SK-N-SH (cell line): ENCODE measurements at regions not wholly inside any gene's neighbourhood (a gene's known extent, or its start where the extent isn't known, plus 50 kb on each side); places are given as distances from the start of the nearest gene placed in this dataset.

Experiments used
- CTCF ChIA-PET: fragments of 300-600, 350-600 bp; formaldehyde crosslinking; extraction: SDS; loops from one replicate; lab custom pipeline; 2021; lab: Yijun Ruan, JAX
- POLR2A ChIA-PET: fragments of 350-600 bp; sonication (Branson Sonifier 250); formaldehyde crosslinking; extraction: SDS; loops from one replicate; lab custom pipeline; 2020; ENCODE audit warnings: antibody characterized with exemption, inconsistent platforms; lab: Yijun Ruan, JAX
- DNase-seq: peaks from one replicate; pipeline ENCODE4 v3.0.0; 2012
- H2AFZ ChIP-seq: fragments of 200-600 bp; sonication (generic); 2 replicates; pipeline ENCODE4 v1.8.1; 2016; ENCODE audit warnings: antibody characterized with exemption, mild to moderate bottlenecking, low read depth
- H3F3A ChIP-seq: fragments of 200-600 bp; sonication (generic); replicated peaks from 2 replicates; pipeline ENCODE3; 2016; ENCODE audit warnings: antibody characterized with exemption, mild to moderate bottlenecking; ENCODE audit not compliant: insufficient read depth
- H3K27ac ChIP-seq, 2 experiments: fragments of 200-500 bp in 1 of 2; fragments of 200-600 bp in 1 of 2; sonication (Bioruptor generic) in 1 of 2; sonication (generic), shearing (Covaris generic) in 1 of 2; 2 replicates each; pipeline versions ENCODE4 v1.5.1 to v1.6.1; 2014 to 2016; ENCODE audit warnings: low read depth in 2 of 2, inconsistent platforms in 1 of 2, low read length in 1 of 2, mild to moderate bottlenecking in 1 of 2, mixed read lengths in 1 of 2
- H3K27me3 ChIP-seq: fragments of 200-600 bp; sonication (generic), shearing (Covaris generic); 2 replicates; pipeline ENCODE4 v1.6.1; 2016; ENCODE audit warnings: mixed run types; ENCODE audit not compliant: insufficient read depth
- H3K36me3 ChIP-seq, 2 experiments: fragments of 200-500 bp in 1 of 2; fragments of 200-600 bp in 1 of 2; sonication (Bioruptor generic) in 1 of 2; sonication (generic) in 1 of 2; replicated peaks in 1 of 2; 2 replicates each; pipeline versions ENCODE3 to v1.5.1; 2014 to 2016; ENCODE audit warnings: low read length in 1 of 2, mild to moderate bottlenecking in 1 of 2; ENCODE audit not compliant: insufficient read depth in 2 of 2, control insufficient read depth in 1 of 2
- H3K4me1 ChIP-seq, 2 experiments: fragments of 200-500 bp in 1 of 2; fragments of 200-600 bp in 1 of 2; sonication (Bioruptor generic) in 1 of 2; sonication (generic), shearing (Covaris generic) in 1 of 2; 2 replicates each; pipeline versions ENCODE4 v1.5.1 to v1.6.1; 2014 to 2016; ENCODE audit warnings: low read depth in 1 of 2, low read length in 1 of 2, mixed run types in 1 of 2; ENCODE audit not compliant: insufficient read depth in 2 of 2, control insufficient read depth in 1 of 2
- H3K4me2 ChIP-seq: fragments of 200-600 bp; sonication (generic), shearing (Covaris generic); 2 replicates; pipeline ENCODE4 v1.6.1; 2017; ENCODE audit warnings: mixed run types
- H3K4me3 ChIP-seq, 2 experiments: fragments of 200-500 bp in 1 of 2; fragments of 200-600 bp in 1 of 2; sonication (Bioruptor generic) in 1 of 2; sonication (generic), shearing (Covaris generic) in 1 of 2; 2 replicates each; pipeline versions ENCODE4 v1.5.1 to v1.8.1; 2014 to 2016; ENCODE audit warnings: low read depth in 2 of 2, inconsistent platforms in 1 of 2, low read length in 1 of 2, mild to moderate bottlenecking in 1 of 2, mixed read lengths in 1 of 2, moderate library complexity in 1 of 2
- H3K79me2 ChIP-seq: fragments of 200-600 bp; sonication (generic); 2 replicates; pipeline ENCODE4 v1.8.1; 2017; ENCODE audit warnings: mild to moderate bottlenecking; ENCODE audit not compliant: insufficient read depth
- H3K9ac ChIP-seq: fragments of 200-600 bp; sonication (generic); 2 replicates; pipeline ENCODE4 v1.6.1; 2017; ENCODE audit warnings: mixed run types
- H3K9me2 ChIP-seq: fragments of 200-600 bp; sonication (generic); 2 replicates; pipeline ENCODE4 v1.6.1; 2017; ENCODE audit warnings: mixed run types
- H3K9me3 ChIP-seq: fragments of 200-600 bp; sonication (generic); 2 replicates; pipeline ENCODE4 v1.6.1; 2017; ENCODE audit warnings: mixed run types, mild to moderate bottlenecking, moderate library complexity
- H4K20me1 ChIP-seq: fragments of 200-600 bp; sonication (generic); 2 replicates; pipeline ENCODE4 v1.6.1; 2017; ENCODE audit warnings: mild to moderate bottlenecking, mixed run types; ENCODE audit not compliant: insufficient read depth
- CHD2 ChIP-seq: fragments of 150-350 bp; IDR thresholded peaks from 2 replicates; pipeline ENCODE4 v1.6.1; 2018; ENCODE audit warnings: low read length; ENCODE audit not compliant: partially characterized antibody
- EZH2phosphoT487 ChIP-seq: fragments of 200-600 bp; sonication (generic); IDR thresholded peaks from 2 replicates; pipeline ENCODE4 v1.6.1; 2017; ENCODE audit warnings: low read depth, mixed run types, mild to moderate bottlenecking, antibody characterized with exemption, moderate library complexity, borderline replicate concordance
- FOSL2 ChIP-seq: IDR thresholded peaks from 2 replicates; pipeline ENCODE4 v1.4.0; 2012; ENCODE audit warnings: low read depth, mild to moderate bottlenecking, moderate library complexity, borderline replicate concordance
- FOXJ3 ChIP-seq: sonication (generic); formaldehyde crosslinking; IDR thresholded peaks from 2 replicates; pipeline ENCODE4 v1.5.1; 2020; ENCODE audit warnings: mild to moderate bottlenecking, missing genetic modification reagents
- FOXM1 ChIP-seq: IDR thresholded peaks from 2 replicates; pipeline ENCODE4 v1.4.0; 2012; ENCODE audit warnings: low read depth, mild to moderate bottlenecking
- GATA2 ChIP-seq: sonication (generic); formaldehyde crosslinking; IDR thresholded peaks from 2 replicates; pipeline ENCODE4 v1.5.0; 2020; ENCODE audit warnings: mild to moderate bottlenecking, missing genetic modification reagents
- MEF2A ChIP-seq: IDR thresholded peaks from 2 replicates; pipeline ENCODE4 v1.4.0; 2012; ENCODE audit warnings: low read depth, borderline replicate concordance
- MXI1 ChIP-seq: IDR thresholded peaks from 2 replicates; pipeline ENCODE4 v1.6.1; 2012; ENCODE audit warnings: mild to moderate bottlenecking, low read depth, low read length, improper control_type of control experiment
- NFIC ChIP-seq: IDR thresholded peaks from 2 replicates; pipeline ENCODE4 v1.4.0; 2012; ENCODE audit warnings: borderline replicate concordance
- NRF1 ChIP-seq: IDR thresholded peaks from 2 replicates; pipeline ENCODE4 v1.6.1; 2012; ENCODE audit warnings: low read depth, mild to moderate bottlenecking, low read length
- TAF1 ChIP-seq: IDR thresholded peaks from 2 replicates; pipeline ENCODE4 v1.6.1; 2012; ENCODE audit warnings: low read depth, mild to moderate bottlenecking, low read length, moderate library complexity, borderline replicate concordance
- TEAD4 ChIP-seq: IDR thresholded peaks from 2 replicates; pipeline ENCODE4 v1.4.0; 2012; ENCODE audit warnings: mild to moderate bottlenecking, borderline replicate concordance; ENCODE audit not compliant: insufficient read depth
- YY1 ChIP-seq: IDR thresholded peaks from 2 replicates; pipeline ENCODE4 v1.4.0; 2012; ENCODE audit warnings: low read depth, mild to moderate bottlenecking
- WGBS: methylation state at CpG from one replicate; pipeline ENCODE4 v1.1.6; 2017; ENCODE audit warnings: low lambda C conversion rate; 5-methylcytosine and 5-hydroxymethylcytosine counted together
- TF ChIP-seq, protein P1 (sequence below): fragments of 150-350 bp; IDR thresholded peaks from 2 replicates; pipeline ENCODE4 v1.6.1; 2016; ENCODE audit warnings: mild to moderate bottlenecking, low read depth, low read length
- TF ChIP-seq, protein P2 (sequence below): fragments of 200-600 bp; sonication (generic); IDR thresholded peaks from 2 replicates; pipeline ENCODE4 v1.6.1; 2017; ENCODE audit warnings: antibody characterized with exemption, mild to moderate bottlenecking, moderate library complexity
- TF ChIP-seq, protein P3 (sequence below): IDR thresholded peaks from 2 replicates; pipeline ENCODE4; 2012
- TF ChIP-seq, protein P4 (sequence below): IDR thresholded peaks from 2 replicates; pipeline ENCODE4 v1.4.0; 2012; ENCODE audit warnings: low read depth
- TF ChIP-seq, protein P5 (sequence below): IDR thresholded peaks from 2 replicates; pipeline ENCODE4 v1.6.1; 2012; ENCODE audit warnings: mild to moderate bottlenecking, low read depth, low read length, moderate library complexity

DNA sequence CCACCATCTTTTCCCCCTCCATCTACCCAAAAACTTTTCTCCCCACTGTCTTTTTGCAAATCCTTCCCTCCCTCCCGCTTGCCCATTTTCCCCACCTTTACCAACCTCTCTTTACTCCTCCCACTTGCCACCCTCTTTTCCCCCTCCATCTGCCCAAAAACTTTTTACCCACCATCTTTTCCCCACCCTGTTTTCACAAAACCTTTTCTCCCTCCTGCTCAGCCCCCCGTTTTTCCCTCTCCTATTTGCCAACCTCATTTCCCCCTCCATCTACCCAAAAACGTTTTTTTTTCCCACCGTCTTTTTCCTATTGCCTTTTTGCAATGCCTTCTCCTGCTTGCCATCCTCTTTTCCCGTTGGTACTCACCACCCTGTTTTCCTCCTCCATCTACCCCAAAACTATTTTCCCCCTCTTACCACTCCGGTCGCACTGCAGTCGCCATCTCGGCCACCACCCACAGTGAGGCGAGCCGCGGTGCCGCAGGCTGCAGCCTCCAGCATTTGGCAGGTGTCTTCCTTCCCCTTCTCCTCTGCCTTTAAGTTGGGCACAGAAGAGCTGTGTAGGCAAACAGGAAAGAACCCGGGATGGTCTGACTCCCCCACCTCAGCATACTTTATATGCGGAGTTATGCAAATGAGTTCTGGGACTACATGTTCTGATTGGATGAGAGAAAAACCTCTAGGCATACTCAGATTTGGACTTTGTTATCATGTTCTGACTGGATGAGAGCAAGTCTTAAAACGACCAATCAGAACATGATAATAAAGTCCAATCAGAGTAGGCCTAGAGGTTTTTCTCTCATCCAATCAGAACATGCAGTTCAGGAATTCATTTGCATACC lies 121.2 kb upstream of the VPREB1 start:
- H4K20me1 ChIP-seq = no peaks in the 10 kb centered on the region
- WGBS = 32% methylated on average over 16 of the region's 16 CpGs
- no peak overlapping the region for H2AFZ ChIP-seq
- no peaks in the 10 kb centered on the region for H3K4me1 ChIP-seq
- no peaks in the 10 kb centered on the region for H3F3A ChIP-seq
- no peak overlapping the region for H3K27ac ChIP-seq
- no peaks in the 10 kb centered on the region for H3K36me3 ChIP-seq
- ChIA-PET POLR2A (no interaction called here), CTCF (interaction anchor here (1.8 kb wide), 1 partner anchor 13 kb away, joined by 4 read pairs; no protein-coding TSS in a partner anchor)
- H3K79me2 ChIP-seq = no peaks in the 10 kb centered on the region
- no peak overlapping the region for H3K4me2 ChIP-seq
- H3K9ac ChIP-seq = no peak overlapping the region
- H3K9me3 ChIP-seq = no peaks in the 10 kb centered on the region
- DNase-seq = no peak
- H3K9me2 ChIP-seq = no peaks in the 10 kb centered on the region
- TF ChIP-seq FOXJ3 (CRISPR knock-in tag) (no peak), NFIC (no peak), GATA2 (no peak), MXI1 (no peak), YY1 (no peak), FOSL2 (no peak), FOXM1 (no peak), CHD2 (no peak), TEAD4 (no peak), NRF1 (no peak), EZH2phosphoT487 (no peak), MEF2A (no peak), TAF1 (no peak)
- TF ChIP-seq, protein P1, sequence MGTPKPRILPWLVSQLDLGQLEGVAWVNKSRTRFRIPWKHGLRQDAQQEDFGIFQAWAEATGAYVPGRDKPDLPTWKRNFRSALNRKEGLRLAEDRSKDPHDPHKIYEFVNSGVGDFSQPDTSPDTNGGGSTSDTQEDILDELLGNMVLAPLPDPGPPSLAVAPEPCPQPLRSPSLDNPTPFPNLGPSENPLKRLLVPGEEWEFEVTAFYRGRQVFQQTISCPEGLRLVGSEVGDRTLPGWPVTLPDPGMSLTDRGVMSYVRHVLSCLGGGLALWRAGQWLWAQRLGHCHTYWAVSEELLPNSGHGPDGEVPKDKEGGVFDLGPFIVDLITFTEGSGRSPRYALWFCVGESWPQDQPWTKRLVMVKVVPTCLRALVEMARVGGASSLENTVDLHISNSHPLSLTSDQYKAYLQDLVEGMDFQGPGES = no peak
- TF ChIP-seq, protein P2, sequence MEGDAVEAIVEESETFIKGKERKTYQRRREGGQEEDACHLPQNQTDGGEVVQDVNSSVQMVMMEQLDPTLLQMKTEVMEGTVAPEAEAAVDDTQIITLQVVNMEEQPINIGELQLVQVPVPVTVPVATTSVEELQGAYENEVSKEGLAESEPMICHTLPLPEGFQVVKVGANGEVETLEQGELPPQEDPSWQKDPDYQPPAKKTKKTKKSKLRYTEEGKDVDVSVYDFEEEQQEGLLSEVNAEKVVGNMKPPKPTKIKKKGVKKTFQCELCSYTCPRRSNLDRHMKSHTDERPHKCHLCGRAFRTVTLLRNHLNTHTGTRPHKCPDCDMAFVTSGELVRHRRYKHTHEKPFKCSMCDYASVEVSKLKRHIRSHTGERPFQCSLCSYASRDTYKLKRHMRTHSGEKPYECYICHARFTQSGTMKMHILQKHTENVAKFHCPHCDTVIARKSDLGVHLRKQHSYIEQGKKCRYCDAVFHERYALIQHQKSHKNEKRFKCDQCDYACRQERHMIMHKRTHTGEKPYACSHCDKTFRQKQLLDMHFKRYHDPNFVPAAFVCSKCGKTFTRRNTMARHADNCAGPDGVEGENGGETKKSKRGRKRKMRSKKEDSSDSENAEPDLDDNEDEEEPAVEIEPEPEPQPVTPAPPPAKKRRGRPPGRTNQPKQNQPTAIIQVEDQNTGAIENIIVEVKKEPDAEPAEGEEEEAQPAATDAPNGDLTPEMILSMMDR = no peak
- TF ChIP-seq, protein P3, sequence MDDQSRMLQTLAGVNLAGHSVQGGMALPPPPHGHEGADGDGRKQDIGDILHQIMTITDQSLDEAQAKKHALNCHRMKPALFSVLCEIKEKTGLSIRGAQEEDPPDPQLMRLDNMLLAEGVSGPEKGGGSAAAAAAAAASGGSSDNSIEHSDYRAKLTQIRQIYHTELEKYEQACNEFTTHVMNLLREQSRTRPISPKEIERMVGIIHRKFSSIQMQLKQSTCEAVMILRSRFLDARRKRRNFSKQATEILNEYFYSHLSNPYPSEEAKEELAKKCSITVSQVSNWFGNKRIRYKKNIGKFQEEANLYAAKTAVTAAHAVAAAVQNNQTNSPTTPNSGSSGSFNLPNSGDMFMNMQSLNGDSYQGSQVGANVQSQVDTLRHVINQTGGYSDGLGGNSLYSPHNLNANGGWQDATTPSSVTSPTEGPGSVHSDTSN = no peak
- TF ChIP-seq, protein P4, sequence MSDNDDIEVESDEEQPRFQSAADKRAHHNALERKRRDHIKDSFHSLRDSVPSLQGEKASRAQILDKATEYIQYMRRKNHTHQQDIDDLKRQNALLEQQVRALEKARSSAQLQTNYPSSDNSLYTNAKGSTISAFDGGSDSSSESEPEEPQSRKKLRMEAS = no peak
- TF ChIP-seq, protein P5, sequence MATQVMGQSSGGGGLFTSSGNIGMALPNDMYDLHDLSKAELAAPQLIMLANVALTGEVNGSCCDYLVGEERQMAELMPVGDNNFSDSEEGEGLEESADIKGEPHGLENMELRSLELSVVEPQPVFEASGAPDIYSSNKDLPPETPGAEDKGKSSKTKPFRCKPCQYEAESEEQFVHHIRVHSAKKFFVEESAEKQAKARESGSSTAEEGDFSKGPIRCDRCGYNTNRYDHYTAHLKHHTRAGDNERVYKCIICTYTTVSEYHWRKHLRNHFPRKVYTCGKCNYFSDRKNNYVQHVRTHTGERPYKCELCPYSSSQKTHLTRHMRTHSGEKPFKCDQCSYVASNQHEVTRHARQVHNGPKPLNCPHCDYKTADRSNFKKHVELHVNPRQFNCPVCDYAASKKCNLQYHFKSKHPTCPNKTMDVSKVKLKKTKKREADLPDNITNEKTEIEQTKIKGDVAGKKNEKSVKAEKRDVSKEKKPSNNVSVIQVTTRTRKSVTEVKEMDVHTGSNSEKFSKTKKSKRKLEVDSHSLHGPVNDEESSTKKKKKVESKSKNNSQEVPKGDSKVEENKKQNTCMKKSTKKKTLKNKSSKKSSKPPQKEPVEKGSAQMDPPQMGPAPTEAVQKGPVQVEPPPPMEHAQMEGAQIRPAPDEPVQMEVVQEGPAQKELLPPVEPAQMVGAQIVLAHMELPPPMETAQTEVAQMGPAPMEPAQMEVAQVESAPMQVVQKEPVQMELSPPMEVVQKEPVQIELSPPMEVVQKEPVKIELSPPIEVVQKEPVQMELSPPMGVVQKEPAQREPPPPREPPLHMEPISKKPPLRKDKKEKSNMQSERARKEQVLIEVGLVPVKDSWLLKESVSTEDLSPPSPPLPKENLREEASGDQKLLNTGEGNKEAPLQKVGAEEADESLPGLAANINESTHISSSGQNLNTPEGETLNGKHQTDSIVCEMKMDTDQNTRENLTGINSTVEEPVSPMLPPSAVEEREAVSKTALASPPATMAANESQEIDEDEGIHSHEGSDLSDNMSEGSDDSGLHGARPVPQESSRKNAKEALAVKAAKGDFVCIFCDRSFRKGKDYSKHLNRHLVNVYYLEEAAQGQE = no peak
- peaks cover 10% of the 10 kb centered on the region; the same call in 1 of the 2 replicates for H3K27me3 ChIP-seq
- H3K4me3 ChIP-seq = no peak overlapping the region; a peak in 1 of 4 replicates
